Uterus (tissue), 3 donors: ENCODE measurements at regions not wholly inside any gene's neighbourhood (a gene's known extent, or its start where the extent isn't known, plus 50 kb on each side); places are given as distances from the start of the nearest gene placed in this dataset.

Source experiments
- DNase-seq, 2 donors: peaks; one replicate each; pipeline ENCODE4 v3.0.0-alpha.2; 2019 to 2020
- H3K27ac ChIP-seq, 2 donors: fragments of 200-600 bp; sonication (generic); 1 replicate in 1 of 2; 2 replicates in 1 of 2; pipeline ENCODE4 v1.5.1; 2016 to 2018
- H3K27me3 ChIP-seq, 2 donors: fragments of 200-600 bp; sonication (generic); one replicate each; pipeline ENCODE4 v1.5.1; 2018 to 2019; ENCODE audit warnings: control low read depth in 1 of 2
- H3K36me3 ChIP-seq, 2 donors: fragments of 200-600 bp; sonication (generic); one replicate each; pipeline ENCODE4 v1.5.1; 2019; ENCODE audit warnings: control low read depth in 1 of 2
- H3K4me1 ChIP-seq, 2 donors: fragments of 200-600 bp; sonication (generic); one replicate each; pipeline ENCODE4 v1.5.1; 2018 to 2019; ENCODE audit warnings: control low read depth in 1 of 2
- H3K4me3 ChIP-seq, 2 donors: fragments of 200-600 bp; sonication (generic); 1 replicate in 1 of 2; 2 replicates in 1 of 2; pipeline ENCODE4 v1.5.1; 2018 to 2019; ENCODE audit warnings: mild to moderate bottlenecking in 1 of 2
- H3K9me3 ChIP-seq, 2 donors: fragments of 200-600 bp; sonication (generic); one replicate each; pipeline ENCODE4 v1.5.1; 2019; ENCODE audit warnings: control low read depth in 1 of 2
- POLR2A ChIP-seq, 2 donors: fragments of 450-650 bp; IDR thresholded peaks; one replicate each; pipeline ENCODE4 v1.6.1; 2016; ENCODE audit warnings: antibody characterized with exemption in 2 of 2, mild to moderate bottlenecking in 1 of 2, moderate library complexity in 1 of 2
- intact Hi-C: fragments of 100-400 bp; cut with DNase I; formaldehyde crosslinking; loops from one replicate; pipeline ENCODE4 v1.15.1; 2023; ENCODE audit warnings: low total_unique reads
- TF ChIP-seq, protein P1 (sequence below), 4 experiments: fragments of 200-600 bp in 2 of 4; fragments of 450-650 bp in 2 of 4; sonication (generic) in 2 of 4; IDR thresholded peaks; one replicate each; pipeline ENCODE4 v1.5.1; 2016 to 2019; ENCODE audit warnings: antibody characterized with exemption in 4 of 4, mild to moderate bottlenecking in 2 of 4, moderate library complexity in 1 of 4
- donor health status: DM: yes; HTN: yes; CAD: no.

DNA sequence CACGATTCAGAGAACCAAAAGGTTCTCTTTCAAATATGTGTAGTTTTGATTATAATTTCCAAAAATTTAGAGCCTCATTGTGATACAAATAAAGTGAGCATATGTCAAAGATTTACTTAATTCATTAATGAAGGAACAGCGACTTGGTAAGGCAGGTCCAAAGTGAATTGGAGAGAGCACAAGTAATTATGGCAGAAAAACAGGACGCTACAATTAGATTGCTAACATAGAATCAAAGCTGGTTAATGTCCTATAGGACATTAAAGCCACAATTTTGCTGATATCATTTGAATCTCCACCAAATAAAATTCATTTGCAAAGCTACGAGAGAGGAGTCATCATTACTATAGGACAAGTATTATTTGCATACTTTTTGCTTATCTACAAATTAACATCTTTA lies 164.2 kb downstream of the CCER1 start:
- Histone ChIP-seq H3K9me3 (no peaks in the 10 kb centered on the region), H3K36me3 (no peaks in the 10 kb centered on the region), H3K27ac (no peak overlapping the region), H3K4me3 (no peak overlapping the region), H3K27me3 (no peaks in the 10 kb centered on the region), H3K4me1 (no peaks in the 10 kb centered on the region)
- TF ChIP-seq POLR2A (IDR thresholded peaks at IDR 0.05), result no peak
- TF ChIP-seq, protein P1, sequence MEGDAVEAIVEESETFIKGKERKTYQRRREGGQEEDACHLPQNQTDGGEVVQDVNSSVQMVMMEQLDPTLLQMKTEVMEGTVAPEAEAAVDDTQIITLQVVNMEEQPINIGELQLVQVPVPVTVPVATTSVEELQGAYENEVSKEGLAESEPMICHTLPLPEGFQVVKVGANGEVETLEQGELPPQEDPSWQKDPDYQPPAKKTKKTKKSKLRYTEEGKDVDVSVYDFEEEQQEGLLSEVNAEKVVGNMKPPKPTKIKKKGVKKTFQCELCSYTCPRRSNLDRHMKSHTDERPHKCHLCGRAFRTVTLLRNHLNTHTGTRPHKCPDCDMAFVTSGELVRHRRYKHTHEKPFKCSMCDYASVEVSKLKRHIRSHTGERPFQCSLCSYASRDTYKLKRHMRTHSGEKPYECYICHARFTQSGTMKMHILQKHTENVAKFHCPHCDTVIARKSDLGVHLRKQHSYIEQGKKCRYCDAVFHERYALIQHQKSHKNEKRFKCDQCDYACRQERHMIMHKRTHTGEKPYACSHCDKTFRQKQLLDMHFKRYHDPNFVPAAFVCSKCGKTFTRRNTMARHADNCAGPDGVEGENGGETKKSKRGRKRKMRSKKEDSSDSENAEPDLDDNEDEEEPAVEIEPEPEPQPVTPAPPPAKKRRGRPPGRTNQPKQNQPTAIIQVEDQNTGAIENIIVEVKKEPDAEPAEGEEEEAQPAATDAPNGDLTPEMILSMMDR (IDR thresholded peaks at IDR 0.05), result no peak
- intact Hi-C loops, result no loop called here
- DNase-seq, result no peak

DNA sequence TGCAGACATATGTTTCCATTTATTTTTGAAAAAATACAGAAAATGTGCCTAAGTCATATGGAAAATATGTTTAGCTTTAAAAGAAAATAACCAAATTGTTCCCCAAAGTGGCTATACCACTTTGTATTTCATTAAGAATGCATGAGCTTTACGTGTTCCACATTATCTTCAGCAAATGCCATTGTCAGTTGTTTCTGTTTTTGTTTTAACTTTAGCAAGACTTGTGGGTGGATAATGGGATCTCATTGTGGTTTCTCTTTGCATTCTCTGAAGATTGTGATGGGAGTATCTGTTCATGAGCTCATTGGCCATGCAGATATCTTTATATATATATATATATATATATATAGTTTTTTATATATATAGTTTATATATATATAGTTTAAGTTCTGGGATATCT lies 181.5 kb downstream of the CCER1 start:
- DNase-seq, result no peak
- TF ChIP-seq POLR2A (IDR thresholded peaks at IDR 0.05), result no peak
- TF ChIP-seq, protein P1 (IDR thresholded peaks at IDR 0.05), result no peak
- no peak overlapping the region for H3K27ac ChIP-seq
- H3K27me3 ChIP-seq, result no peaks in the 10 kb centered on the region
- no peaks in the 10 kb centered on the region for H3K36me3 ChIP-seq
- no peaks in the 10 kb centered on the region for H3K9me3 ChIP-seq
- no peak overlapping the region for H3K4me3 ChIP-seq
- intact Hi-C loops, result no loop called here
- H3K4me1 ChIP-seq, result no peaks in the 10 kb centered on the region

DNA sequence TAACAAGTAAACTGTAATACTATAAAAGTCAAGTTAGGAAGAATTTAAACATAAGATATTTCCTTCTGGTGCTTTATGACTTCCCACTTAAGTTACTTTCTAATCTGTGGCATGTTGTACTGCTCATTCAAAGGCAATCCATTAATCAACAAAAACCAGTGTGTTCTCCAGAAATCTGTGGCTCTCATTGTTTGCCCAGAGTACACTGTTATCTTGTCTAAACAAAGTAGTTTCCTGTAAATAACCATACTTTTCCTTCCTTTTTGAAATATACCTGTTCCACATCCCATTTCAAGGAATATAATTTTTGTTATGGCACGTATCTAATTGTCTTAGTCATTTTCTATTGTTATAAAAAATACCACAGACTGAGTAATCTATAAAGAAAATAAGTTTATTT lies 184.1 kb downstream of the CCER1 start:
- Histone ChIP-seq H3K36me3 (no peaks in the 10 kb centered on the region), H3K9me3 (no peaks in the 10 kb centered on the region), H3K27me3 (no peaks in the 10 kb centered on the region), H3K27ac (no peak overlapping the region), H3K4me3 (no peak overlapping the region), H3K4me1 (no peaks in the 10 kb centered on the region)
- TF ChIP-seq, protein P1 (IDR thresholded peaks at IDR 0.05), result no peak
- TF ChIP-seq POLR2A (IDR thresholded peaks at IDR 0.05), result no peak
- DNase-seq, result no peak
- intact Hi-C loops, result no loop called here

DNA sequence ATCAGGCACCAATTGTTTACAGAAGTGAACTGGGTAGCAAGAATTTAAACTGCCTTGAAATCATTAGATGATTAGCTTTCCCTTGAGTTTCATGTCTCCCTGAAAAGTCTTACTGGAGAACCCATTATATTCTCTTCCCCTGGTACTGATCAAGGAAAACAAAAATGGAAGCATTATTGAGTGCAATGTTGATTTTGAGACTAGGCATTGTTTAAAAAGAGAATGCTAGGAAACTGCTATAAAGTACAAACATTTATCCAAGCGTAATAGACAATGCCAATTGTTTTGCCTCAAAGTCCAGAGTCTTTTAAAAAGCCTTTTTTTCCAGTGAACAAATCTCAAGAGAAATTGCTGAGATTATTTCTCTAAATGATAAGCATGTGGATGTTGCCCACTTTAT lies 197.0 kb downstream of the CCER1 start:
- no peak for TF ChIP-seq POLR2A (IDR thresholded peaks at IDR 0.05)
- TF ChIP-seq, protein P1 (IDR thresholded peaks at IDR 0.05), result no peak
- no peak for DNase-seq
- Histone ChIP-seq H3K9me3 (no peaks in the 10 kb centered on the region), H3K4me3 (no peak overlapping the region), H3K27ac (no peak overlapping the region), H3K27me3 (no peaks in the 10 kb centered on the region), H3K4me1 (no peaks in the 10 kb centered on the region), H3K36me3 (no peaks in the 10 kb centered on the region)
- intact Hi-C loops, result no loop called here

DNA sequence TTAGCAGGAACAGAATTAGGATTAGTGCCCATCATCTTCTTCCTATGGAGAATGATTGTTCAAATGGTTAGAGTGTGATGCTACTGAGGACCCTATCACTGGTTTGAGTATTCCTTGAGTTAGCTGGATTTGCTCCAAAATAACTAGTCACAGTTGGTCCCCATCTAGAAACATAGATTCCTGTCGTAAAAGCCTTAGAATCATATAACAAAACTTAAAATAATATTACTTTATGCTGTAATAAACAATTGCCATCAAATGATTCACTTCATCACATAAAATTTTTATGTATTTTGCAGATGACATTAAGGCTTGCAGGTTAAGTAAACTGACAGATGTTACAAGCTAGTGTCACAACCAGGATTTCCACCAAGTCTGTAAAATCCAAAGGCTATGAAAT lies 209.8 kb downstream of the CCER1 start:
- TF ChIP-seq, protein P1 (IDR thresholded peaks at IDR 0.05), result no peak
- TF ChIP-seq POLR2A (IDR thresholded peaks at IDR 0.05), result no peak
- no peak overlapping the region for H3K4me3 ChIP-seq
- intact Hi-C loops, result no loop called here

More for the DNA sequence above, 209.8 kb downstream of the CCER1 start:
- Histone ChIP-seq H3K36me3 (no peaks in the 10 kb centered on the region), H3K9me3 (no peaks in the 10 kb centered on the region), H3K27me3 (no peaks in the 10 kb centered on the region), H3K4me1 (no peaks in the 10 kb centered on the region), H3K27ac (no peak overlapping the region)
- no peak for DNase-seq
